KBM-7 (cell line): ENCODE measurements at regions not wholly inside any gene's neighbourhood (a gene's known extent, or its start where the extent isn't known, plus 50 kb on each side); places are given as distances from the start of the nearest gene placed in this dataset.
"Not testable (repeated sequence)": the region's sequence is repeated elsewhere in the genome, so short reads cannot be mapped to it uniquely, and the experiment has no call there.

Source experiments
- DNase-seq: peaks from one replicate; pipeline ENCODE4 v3.0.0-alpha.2; 2015
- in situ Hi-C: fragments of 300-500 bp; cut with MboI; formaldehyde crosslinking; loops from 2 replicates; pipeline ENCODE4 v1.14.3; 2020; ENCODE audit warnings: low sequenced_read_pairs, low pct_unique_long_range_greater_than_20kb, mixed read lengths

DNA sequence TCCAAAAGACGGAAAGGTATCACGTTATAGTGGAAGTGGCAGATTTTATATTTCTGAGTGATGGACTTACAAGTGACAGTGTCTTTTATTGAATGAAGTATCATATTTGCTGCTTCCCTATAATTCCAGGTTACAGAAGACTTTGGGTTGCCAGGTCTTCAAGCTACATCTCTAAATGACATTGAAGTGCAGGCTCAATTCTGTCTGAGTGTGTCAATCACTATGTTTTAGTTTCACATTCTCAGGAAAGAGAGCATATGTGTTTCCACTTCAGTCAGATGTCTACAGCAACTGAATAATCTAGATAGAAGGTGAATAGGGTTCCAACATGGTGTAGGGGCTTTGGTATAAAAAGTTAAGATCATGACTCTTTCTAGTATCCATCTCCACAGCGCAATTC, 492.7 kb upstream of the API5 start:
- in situ Hi-C loops: no loop called here
- no peak for DNase-seq

- DNase-seq, in situ Hi-C loops: not testable (repeated sequence)
Measured at GRCh38 chr11:42822188-42822587, 489.6 kb upstream of the API5 start.

GRCh38 chr11:42823546-42823945, 488.2 kb upstream of the API5 start:
- in situ Hi-C loops: no loop called here
- no peak for DNase-seq

- in situ Hi-C loops: no loop called here
- no peak for DNase-seq
Measured at GRCh38 chr11:42824067-42824466, 487.7 kb upstream of the API5 start.

GRCh38 chr11:42825598-42825997, 486.2 kb upstream of the API5 start:
- DNase-seq: no peak
- in situ Hi-C loops: no loop called here

DNA sequence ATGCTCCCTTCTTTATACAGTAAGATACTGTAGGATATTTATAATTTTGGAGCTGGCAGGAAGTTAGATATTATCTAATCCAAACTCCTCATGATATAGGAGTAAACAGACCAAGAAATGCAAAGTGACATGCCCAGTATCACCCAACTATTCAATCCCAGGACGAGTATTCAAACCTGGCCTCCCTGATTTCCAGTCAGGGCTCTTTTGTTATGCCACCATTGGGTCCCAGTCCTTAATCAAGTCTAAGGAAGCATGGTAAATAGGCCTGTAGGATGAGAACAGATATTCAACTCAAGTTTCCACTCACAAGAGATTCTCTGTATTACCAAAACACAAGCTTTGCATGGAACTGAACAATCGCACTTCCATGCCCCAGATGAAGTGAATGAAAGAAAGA, 484.0 kb upstream of the API5 start:
- in situ Hi-C loops: no loop called here
- DNase-seq: no peak

- in situ Hi-C loops: no loop called here
- DNase-seq: no peak
Measured at GRCh38 chr11:42837994-42838393, 473.8 kb upstream of the API5 start.

- in situ Hi-C loops: no loop called here
- no peak for DNase-seq
Measured at GRCh38 chr11:42840176-42840829, 471.5 kb upstream of the API5 start.

DNA sequence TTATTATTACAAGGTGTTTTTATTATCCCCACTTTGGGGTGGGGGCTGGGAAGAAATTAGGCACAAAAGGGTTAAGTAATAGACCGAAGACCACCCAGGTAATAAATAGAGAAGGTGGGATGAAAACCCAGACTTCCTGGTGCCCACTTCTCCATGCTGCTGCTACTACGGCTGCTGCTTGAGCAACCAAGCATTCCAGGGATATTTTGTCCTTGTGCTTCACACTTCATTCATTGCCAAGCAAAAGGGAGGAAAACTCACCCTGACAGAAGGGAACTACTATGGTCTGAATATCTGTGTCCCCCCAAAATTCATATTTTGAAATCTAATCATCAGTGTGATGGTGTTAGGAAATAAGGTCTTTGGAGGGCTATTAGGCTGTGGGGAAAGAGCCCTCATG, 470.9 kb upstream of the API5 start:
- DNase-seq: no peak
- in situ Hi-C loops: no loop called here

DNA sequence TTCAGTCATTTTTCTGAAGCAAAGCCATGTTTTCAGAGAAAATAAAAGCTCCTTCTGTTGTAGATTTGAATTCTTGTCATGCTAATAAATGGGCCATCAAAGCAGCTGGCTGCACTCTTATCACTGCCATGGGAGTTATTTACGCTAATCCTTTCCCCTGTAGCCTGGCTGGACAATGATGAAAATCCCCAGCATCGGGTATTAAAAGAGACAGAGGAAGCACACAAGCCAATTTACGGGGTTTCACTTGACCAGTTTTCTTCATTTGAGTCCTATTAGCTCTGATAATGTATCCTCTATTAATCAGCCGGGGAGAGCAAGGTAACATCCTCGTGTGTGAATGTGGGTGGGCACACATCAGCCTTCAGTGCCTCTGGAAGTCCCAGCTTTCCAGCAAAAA, 470.2 kb upstream of the API5 start:
- in situ Hi-C loops: no loop called here

DNA sequence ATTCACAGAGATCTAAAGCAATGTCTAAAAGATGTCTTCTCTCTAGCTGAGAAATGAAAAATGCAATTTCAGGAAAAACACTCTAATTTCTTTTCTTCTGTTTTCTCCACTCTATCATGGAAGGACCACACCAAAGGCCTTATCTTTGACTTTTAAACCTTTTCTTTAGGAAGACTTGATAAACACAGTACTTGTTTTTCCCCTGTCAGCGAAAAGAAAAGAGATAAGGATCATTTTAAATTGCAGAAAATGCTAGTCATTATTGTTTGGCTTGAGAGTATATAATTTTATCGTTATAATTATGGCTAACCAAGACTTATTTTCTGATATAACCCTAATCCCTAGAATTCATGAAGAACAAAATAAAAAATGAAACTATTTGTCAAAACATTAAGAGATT, 462.4 kb upstream of the API5 start:
- in situ Hi-C loops: no loop called here
- no peak for DNase-seq

More for the DNA sequence above, 470.2 kb upstream of the API5 start:
- DNase-seq: no peak

DNA sequence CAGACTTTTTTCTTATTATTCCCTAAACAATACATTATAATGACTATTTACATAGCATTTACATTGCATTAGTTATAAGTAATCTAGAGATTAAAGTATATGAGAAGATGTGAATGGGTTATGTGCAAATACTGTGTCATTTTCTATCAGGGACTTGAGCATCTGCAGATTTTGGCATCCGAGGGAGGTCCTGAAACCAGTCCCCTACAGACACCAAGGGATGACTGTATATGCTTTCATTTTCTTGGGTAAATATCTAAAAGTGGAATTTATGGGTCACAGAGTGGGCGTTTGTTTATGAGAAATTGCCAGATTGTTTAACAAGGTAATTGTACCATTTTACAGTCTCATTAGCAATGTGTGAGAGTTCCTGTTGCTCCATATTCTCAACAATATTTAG, 454.5 kb upstream of the API5 start:
- DNase-seq: no peak
- in situ Hi-C loops: no loop called here

GRCh38 chr11:42870480-42870879, 441.3 kb upstream of the API5 start:
- in situ Hi-C loops: no loop called here
- DNase-seq: no peak

GRCh38 chr11:42873800-42874405, 437.9 kb upstream of the API5 start:
- DNase-seq, in situ Hi-C loops: not testable (repeated sequence)

GRCh38 chr11:42881335-42881734, 430.5 kb upstream of the API5 start:
- in situ Hi-C loops, DNase-seq: not testable (repeated sequence)

- in situ Hi-C loops: no loop called here
- no peak for DNase-seq
Measured at GRCh38 chr11:42890773-42891172, 421.0 kb upstream of the API5 start.

GRCh38 chr11:42901084-42901483, 410.7 kb upstream of the API5 start:
- in situ Hi-C loops: no loop called here

DNA sequence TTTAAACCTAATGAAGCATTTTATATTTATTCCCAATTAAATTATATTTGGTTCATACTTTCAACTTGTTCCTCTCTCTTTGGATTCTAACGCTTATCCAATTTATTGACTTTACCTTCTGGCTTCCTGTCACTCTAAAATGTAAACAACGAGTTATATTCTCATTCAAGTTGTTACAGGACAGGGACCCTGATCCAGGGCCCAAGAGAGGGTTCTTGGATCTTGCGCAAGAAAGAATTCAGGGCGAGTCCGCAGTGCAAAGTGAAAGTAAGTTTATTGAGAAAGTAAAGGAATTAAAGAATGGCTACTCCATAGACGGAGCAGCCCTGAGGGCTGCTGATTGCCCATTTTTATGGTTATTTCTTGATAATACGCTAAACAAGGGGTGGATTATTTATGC, 405.6 kb upstream of the API5 start:
- in situ Hi-C loops: no loop called here

More at GRCh38 chr11:42901084-42901483, 410.7 kb upstream of the API5 start:
- no peak for DNase-seq

DNA sequence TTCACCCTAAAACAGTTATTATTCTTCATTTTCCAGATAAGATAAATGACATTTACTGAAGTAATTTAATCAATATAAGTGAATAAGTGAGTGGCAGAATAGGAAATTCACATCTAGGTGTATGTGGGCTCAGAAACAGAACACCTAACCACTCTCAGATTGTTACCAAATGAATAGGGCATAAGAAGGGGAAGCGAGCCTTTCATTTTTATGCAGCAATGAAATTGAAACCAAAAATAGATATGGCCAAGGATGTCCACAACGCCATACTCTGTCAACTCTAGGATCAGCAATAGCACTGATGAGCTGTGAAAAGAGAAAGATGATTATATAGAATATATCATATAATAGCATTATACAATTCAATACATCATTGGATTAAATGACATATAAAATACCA, 398.1 kb upstream of the API5 start:
- DNase-seq: no peak
- in situ Hi-C loops: no loop called here

More for the DNA sequence above, 405.6 kb upstream of the API5 start:
- no peak for DNase-seq

DNA sequence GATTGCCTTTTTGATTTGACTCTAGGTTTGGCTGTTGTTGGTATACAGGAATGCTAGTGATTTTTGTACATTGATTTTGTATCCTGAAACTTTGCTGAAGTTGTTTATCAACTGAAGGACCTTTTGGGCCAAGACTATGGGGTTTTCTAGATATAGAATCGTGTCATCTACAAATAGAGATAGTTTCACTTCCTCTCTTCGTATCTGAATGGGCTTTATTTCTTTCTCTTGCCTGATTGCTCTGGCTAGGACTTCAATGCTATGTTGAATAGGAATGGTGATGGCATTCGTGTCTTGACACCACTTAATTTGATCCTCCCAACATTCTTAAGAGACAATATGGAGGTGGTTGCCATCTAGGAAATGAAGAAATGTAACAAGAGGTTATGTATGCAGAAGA, 388.1 kb upstream of the API5 start:
- no peak for DNase-seq
- in situ Hi-C loops: no loop called here

- no peak for DNase-seq
- in situ Hi-C loops: no loop called here
Measured at GRCh38 chr11:42925916-42926315, 385.9 kb upstream of the API5 start.
